ENCODE measurements at regions not wholly inside any gene's neighbourhood (a gene's known extent, or its start where the extent isn't known, plus 50 kb on each side); places are given as distances from the start of the nearest gene placed in this dataset.

GRCh38 chr5:168209244-168209995 is 82.0 kb upstream of the WWC1 start:
- no peak for DNase-seq

- DNase-seq: no peak
Observed at GRCh38 chr5:168209997-168210396, 81.4 kb upstream of the WWC1 start.

GRCh38 chr5:168211245-168211644 is 80.2 kb upstream of the WWC1 start:
- no peak for DNase-seq

- DNase-seq: no peak
Observed at GRCh38 chr5:168211936-168212335, 79.5 kb upstream of the WWC1 start.

GRCh38 chr5:168214071-168214470 is 77.4 kb upstream of the WWC1 start:
- no peak for DNase-seq

GRCh38 chr5:168214886-168215285 is 76.6 kb upstream of the WWC1 start:
- DNase-seq: no peak

GRCh38 chr5:168215646-168216045 is 75.8 kb upstream of the WWC1 start:
- no peak for DNase-seq

GRCh38 chr5:168216989-168217388 is 74.5 kb upstream of the WWC1 start:
- DNase-seq: no peak

GRCh38 chr5:168217497-168217896 is 73.9 kb upstream of the WWC1 start:
- no peak for DNase-seq

- no peak for DNase-seq
Observed at GRCh38 chr5:168218746-168219145, 72.7 kb upstream of the WWC1 start.

- DNase-seq: no peak
Observed at GRCh38 chr5:168219515-168220410, 71.7 kb upstream of the WWC1 start.

GRCh38 chr5:168224085-168224484 is 67.4 kb upstream of the WWC1 start:
- DNase-seq: no peak

GRCh38 chr5:168226012-168226411 is 65.4 kb upstream of the WWC1 start:
- DNase-seq: no peak

- no peak for DNase-seq
Observed at GRCh38 chr5:168227001-168227400, 64.4 kb upstream of the WWC1 start.

GRCh38 chr5:168227973-168228615 is 63.4 kb upstream of the WWC1 start:
- DNase-seq: no peak

- DNase-seq: no peak
Observed at GRCh38 chr5:168228668-168229067, 62.8 kb upstream of the WWC1 start.

GRCh38 chr5:168234133-168234532 is 57.3 kb upstream of the WWC1 start:
- DNase-seq: no peak

- DNase-seq: no peak
Observed at GRCh38 chr5:168238463-168238862, 53.0 kb upstream of the WWC1 start.

- DNase-seq: no peak
Observed at GRCh38 chr5:168239325-168239724, 52.1 kb upstream of the WWC1 start.
